Upper lobe of right lung (tissue), 1 donor: ENCODE measurements at regions not wholly inside any gene's neighbourhood (a gene's known extent, or its start where the extent isn't known, plus 50 kb on each side); places are given as distances from the start of the nearest gene placed in this dataset.

ENCODE experiments used
- ATAC-seq: fragments of 200-7000 bp; cut with Tn5 transposase; one replicate; pipeline ENCODE4 v1.9.1; 2020; ENCODE audit warnings: mild to moderate bottlenecking, moderate library complexity
- DNase-seq: peaks from one replicate; pipeline ENCODE4 v3.0.0-alpha.2; 2020
- H3K27ac ChIP-seq: fragments of 200-600 bp; one replicate; pipeline ENCODE4 v1.8.0; 2022
- H3K27me3 ChIP-seq: fragments of 200-600 bp; one replicate; pipeline ENCODE4 v1.8.0; 2022; ENCODE audit warnings: mild to moderate bottlenecking
- H3K36me3 ChIP-seq: fragments of 200-600 bp; one replicate; pipeline ENCODE4 v1.8.0; 2022
- H3K4me1 ChIP-seq: fragments of 200-600 bp; one replicate; pipeline ENCODE4 v1.8.0; 2022
- H3K4me3 ChIP-seq: fragments of 200-600 bp; one replicate; pipeline ENCODE4 v1.8.0; 2022; ENCODE audit warnings: mild to moderate bottlenecking
- H3K9me3 ChIP-seq: fragments of 200-600 bp; one replicate; pipeline ENCODE4 v1.8.0; 2022
- intact Hi-C: fragments of 100-400 bp; cut with DNase I; formaldehyde crosslinking; loops from one replicate; pipeline ENCODE4 v1.11.0; 2022
- TF ChIP-seq, protein P1 (sequence below): fragments of 200-600 bp; IDR thresholded peaks from one replicate; pipeline ENCODE4 v1.8.0; 2022; ENCODE audit warnings: antibody characterized with exemption
- donor health status: DM: no; HTN: yes; CAD: no; lungs with severe emphysema.

- Histone ChIP-seq H3K9me3 (no peaks in the 10 kb centered on the region), H3K27me3 (no peaks in the 10 kb centered on the region), H3K27ac (no peak overlapping the region), H3K36me3 (no peaks in the 10 kb centered on the region), H3K4me3 (no peak overlapping the region), H3K4me1 (peaks cover 3% of the 10 kb centered on the region)
- intact Hi-C loops: no loop called here
- no peak for ATAC-seq
- no peak for DNase-seq
- TF ChIP-seq, protein P1, sequence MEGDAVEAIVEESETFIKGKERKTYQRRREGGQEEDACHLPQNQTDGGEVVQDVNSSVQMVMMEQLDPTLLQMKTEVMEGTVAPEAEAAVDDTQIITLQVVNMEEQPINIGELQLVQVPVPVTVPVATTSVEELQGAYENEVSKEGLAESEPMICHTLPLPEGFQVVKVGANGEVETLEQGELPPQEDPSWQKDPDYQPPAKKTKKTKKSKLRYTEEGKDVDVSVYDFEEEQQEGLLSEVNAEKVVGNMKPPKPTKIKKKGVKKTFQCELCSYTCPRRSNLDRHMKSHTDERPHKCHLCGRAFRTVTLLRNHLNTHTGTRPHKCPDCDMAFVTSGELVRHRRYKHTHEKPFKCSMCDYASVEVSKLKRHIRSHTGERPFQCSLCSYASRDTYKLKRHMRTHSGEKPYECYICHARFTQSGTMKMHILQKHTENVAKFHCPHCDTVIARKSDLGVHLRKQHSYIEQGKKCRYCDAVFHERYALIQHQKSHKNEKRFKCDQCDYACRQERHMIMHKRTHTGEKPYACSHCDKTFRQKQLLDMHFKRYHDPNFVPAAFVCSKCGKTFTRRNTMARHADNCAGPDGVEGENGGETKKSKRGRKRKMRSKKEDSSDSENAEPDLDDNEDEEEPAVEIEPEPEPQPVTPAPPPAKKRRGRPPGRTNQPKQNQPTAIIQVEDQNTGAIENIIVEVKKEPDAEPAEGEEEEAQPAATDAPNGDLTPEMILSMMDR: no peak
Measured at GRCh38 chr3:176906046-176906905, 291.0 kb downstream of the TBL1XR1 start.

GRCh38 chr3:176905331-176905730 is 292.0 kb downstream of the TBL1XR1 start:
- Histone ChIP-seq H3K9me3 (no peaks in the 10 kb centered on the region), H3K27ac (no peak overlapping the region), H3K36me3 (no peaks in the 10 kb centered on the region), H3K4me1 (peaks cover 3% of the 10 kb centered on the region), H3K4me3 (no peak overlapping the region), H3K27me3 (no peaks in the 10 kb centered on the region)
- ATAC-seq (no peak), DNase-seq (no peak)
- TF ChIP-seq, protein P1: no peak
- intact Hi-C loops: no loop called here

- no peak for DNase-seq
- TF ChIP-seq, protein P1: no peak
- intact Hi-C loops: no loop called here
- Histone ChIP-seq H3K4me3 (no peak overlapping the region), H3K27me3 (no peaks in the 10 kb centered on the region), H3K36me3 (no peaks in the 10 kb centered on the region), H3K9me3 (no peaks in the 10 kb centered on the region), H3K27ac (no peak overlapping the region), H3K4me1 (peaks cover 3% of the 10 kb centered on the region)
- ATAC-seq: no peak
Measured at GRCh38 chr3:176904506-176904905, 292.8 kb downstream of the TBL1XR1 start.

- Histone ChIP-seq H3K4me3 (no peak overlapping the region), H3K27me3 (no peaks in the 10 kb centered on the region), H3K4me1 (no peaks in the 10 kb centered on the region), H3K27ac (no peak overlapping the region), H3K36me3 (no peaks in the 10 kb centered on the region), H3K9me3 (no peaks in the 10 kb centered on the region)
- TF ChIP-seq, protein P1: no peak
- intact Hi-C loops: no loop called here
- DNase-seq (no peak), ATAC-seq (no peak)
Measured at GRCh38 chr3:176896640-176897039, 300.6 kb downstream of the TBL1XR1 start.

DNA sequence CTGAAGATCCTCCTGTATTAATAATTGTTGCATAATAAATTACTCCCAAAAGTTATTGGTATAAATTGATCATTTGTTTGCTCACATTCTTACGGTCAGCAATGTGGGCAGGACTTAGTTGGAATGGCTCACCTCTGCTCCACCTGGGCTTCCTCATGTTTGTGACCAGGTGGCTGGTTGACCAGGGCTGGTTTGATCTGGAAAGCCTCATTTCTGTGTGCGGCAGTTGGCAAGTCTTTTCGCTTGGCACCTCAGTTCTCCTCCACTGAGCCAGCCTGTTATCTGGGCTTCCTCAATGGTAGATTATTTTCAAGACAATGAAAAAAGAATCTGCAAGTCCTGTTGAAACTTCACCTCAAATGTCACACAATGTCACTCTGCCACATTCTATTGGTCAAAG is 301.1 kb downstream of the TBL1XR1 start:
- DNase-seq (no peak), ATAC-seq (no peak)
- H3K4me1 ChIP-seq: no peaks in the 10 kb centered on the region
- H3K36me3 ChIP-seq: no peaks in the 10 kb centered on the region
- no peaks in the 10 kb centered on the region for H3K27me3 ChIP-seq
- intact Hi-C loops: no loop called here
- no peak overlapping the region for H3K27ac ChIP-seq
- TF ChIP-seq, protein P1: no peak
- no peaks in the 10 kb centered on the region for H3K9me3 ChIP-seq
- H3K4me3 ChIP-seq: no peak overlapping the region
